ENCODE measurements at regions not wholly inside any gene's neighbourhood (a gene's known extent, or its start where the extent isn't known, plus 50 kb on each side); places are given as distances from the start of the nearest gene placed in this dataset.

DNA sequence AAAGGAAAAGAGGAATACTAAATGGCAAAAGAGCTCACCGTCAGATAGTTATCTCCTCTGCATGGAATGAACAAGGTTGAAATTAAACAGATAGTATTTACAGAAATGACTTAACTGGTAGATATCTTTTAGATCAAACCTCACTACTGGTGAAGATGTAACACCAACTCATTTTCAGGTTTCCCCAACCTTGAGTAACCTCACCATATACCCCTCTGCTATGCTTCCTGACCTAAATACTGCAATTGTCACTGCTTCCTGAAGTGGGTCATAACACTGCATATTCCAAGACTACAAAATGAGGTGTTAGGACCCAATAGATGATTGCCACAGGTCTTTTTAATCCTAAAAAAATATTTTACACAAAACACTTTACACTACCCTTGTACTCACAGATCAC lies 76.3 kb upstream of the PLEKHA5 start:
- DNase-seq (ENCODE audit: extremely low read depth, low read depth), result no peak
- TF ChIP-seq, protein P1, sequence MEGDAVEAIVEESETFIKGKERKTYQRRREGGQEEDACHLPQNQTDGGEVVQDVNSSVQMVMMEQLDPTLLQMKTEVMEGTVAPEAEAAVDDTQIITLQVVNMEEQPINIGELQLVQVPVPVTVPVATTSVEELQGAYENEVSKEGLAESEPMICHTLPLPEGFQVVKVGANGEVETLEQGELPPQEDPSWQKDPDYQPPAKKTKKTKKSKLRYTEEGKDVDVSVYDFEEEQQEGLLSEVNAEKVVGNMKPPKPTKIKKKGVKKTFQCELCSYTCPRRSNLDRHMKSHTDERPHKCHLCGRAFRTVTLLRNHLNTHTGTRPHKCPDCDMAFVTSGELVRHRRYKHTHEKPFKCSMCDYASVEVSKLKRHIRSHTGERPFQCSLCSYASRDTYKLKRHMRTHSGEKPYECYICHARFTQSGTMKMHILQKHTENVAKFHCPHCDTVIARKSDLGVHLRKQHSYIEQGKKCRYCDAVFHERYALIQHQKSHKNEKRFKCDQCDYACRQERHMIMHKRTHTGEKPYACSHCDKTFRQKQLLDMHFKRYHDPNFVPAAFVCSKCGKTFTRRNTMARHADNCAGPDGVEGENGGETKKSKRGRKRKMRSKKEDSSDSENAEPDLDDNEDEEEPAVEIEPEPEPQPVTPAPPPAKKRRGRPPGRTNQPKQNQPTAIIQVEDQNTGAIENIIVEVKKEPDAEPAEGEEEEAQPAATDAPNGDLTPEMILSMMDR (IDR thresholded peaks at IDR 0.05; ENCODE audit: low read depth, low read length, missing control alignments), result no peak

DNA sequence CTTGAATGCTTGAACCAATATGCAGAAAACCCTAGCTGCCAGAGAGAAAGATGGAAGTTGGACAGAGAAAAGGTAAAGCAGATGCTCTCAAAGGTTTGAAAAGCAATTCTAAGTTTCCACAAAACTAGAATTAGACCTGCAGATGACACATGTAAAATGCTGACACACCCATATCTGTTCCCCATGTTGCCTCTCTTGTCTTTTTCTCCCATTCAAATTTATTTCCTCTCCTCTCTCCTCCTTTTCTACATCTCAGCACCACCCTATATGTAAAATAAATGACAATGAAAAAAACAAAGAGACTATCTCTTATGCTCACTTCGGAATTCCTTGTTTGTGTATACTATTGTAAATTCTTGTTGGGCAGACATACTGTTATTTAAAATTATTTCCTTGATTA lies 75.5 kb upstream of the PLEKHA5 start:
- no peak overlapping the region for H3K4me3 ChIP-seq (replicated peaks; ENCODE audit: low read depth, low read length)
- TF ChIP-seq, protein P1 (IDR thresholded peaks at IDR 0.05; ENCODE audit: low read depth, low read length, missing control alignments), result no peak
- no peak for DNase-seq (ENCODE audit: extremely low read depth, low read depth)

More for the DNA sequence above, 76.3 kb upstream of the PLEKHA5 start:
- H3K4me3 ChIP-seq (replicated peaks; ENCODE audit: low read depth, low read length), result no peak overlapping the region

DNA sequence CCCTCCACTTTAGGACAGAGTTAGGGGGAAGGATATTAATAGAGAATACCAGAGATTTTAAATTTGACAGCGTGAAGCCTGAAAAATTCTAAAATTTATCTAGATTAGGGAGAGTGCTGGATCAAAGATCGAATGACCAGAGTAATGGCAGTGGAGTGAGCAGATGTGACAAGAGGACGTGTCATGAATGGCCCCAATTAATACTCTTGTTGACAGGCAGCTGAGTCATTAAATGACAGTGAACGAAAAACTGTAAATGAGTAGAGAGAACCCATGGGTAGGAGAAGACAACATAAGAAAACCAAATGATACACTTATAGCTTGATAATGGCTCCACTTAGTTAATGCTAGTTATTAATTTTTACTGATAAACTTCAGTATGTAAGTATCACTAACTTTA lies 73.9 kb upstream of the PLEKHA5 start:
- TF ChIP-seq, protein P1 (IDR thresholded peaks at IDR 0.05; ENCODE audit: low read depth, low read length, missing control alignments), result no peak
- no peak overlapping the region for H3K4me3 ChIP-seq (replicated peaks; ENCODE audit: low read depth, low read length)
- DNase-seq (ENCODE audit: extremely low read depth, low read depth), result no peak

DNA sequence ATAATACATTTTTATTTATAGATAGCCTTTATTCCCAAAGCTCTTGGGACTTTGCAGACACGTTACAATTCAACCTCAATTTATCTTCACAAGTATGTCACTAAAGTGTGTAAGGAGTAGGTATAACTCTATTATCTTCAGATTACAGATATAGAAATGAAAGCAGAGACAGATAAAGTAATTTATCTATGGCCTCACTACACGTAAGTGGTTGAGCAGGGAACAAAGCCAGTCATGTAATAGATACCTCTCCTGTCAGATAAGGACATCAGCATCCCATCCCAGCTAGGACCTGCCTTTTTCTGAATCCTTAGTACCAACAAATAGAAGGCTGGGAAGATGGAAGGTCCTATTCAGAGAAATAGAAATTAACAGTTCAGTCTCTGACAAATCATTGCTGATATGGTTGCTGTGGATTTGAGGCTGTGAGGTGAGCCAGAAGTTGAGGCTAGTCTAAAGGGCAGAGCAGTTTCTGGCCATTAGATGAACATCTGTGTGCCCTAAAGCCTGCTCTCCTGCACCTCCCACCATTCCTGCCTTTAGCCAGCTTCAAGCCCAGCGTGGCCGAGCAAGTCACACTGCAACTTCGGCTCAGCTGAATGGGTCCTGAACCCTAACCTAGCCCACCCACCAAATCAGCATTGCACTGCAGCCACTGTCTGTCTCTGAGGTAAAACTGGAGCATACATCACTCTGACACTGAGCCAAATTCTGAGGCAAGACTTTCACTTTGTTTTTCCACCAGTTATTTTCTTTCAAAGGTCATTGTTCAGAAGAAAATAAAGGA lies 71.1 kb upstream of the PLEKHA5 start:
- no peak for DNase-seq (ENCODE audit: extremely low read depth, low read depth)
- TF ChIP-seq, protein P1 (IDR thresholded peaks at IDR 0.05; ENCODE audit: low read depth, low read length, missing control alignments), result no peak

DNA sequence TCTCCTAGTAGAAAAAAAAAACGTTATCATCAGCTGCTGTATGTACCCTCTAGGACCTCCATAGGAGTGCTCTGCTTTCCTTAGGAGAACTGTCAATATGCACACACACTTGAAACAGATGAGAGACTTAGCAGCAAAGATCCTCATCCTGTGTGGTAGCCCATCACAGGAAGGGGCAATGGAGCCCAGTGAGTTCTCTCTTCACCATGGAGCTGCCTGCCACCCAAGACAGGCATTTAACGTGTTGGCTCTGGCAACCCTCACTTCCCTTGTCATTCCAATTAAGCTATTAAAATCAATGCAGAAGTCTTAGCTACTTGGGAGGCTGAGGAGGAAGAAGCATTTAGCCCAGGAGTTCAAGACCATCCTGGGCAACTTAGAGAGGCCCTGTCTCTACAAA lies 64.8 kb upstream of the PLEKHA5 start:
- TF ChIP-seq, protein P1 (IDR thresholded peaks at IDR 0.05; ENCODE audit: low read depth, low read length, missing control alignments), result no peak
- no peak for DNase-seq (ENCODE audit: extremely low read depth, low read depth)
- no peak overlapping the region for H3K4me3 ChIP-seq (replicated peaks; ENCODE audit: low read depth, low read length)

More for the DNA sequence above, 71.1 kb upstream of the PLEKHA5 start:
- H3K4me3 ChIP-seq (replicated peaks; ENCODE audit: low read depth, low read length), result no peak overlapping the region

DNA sequence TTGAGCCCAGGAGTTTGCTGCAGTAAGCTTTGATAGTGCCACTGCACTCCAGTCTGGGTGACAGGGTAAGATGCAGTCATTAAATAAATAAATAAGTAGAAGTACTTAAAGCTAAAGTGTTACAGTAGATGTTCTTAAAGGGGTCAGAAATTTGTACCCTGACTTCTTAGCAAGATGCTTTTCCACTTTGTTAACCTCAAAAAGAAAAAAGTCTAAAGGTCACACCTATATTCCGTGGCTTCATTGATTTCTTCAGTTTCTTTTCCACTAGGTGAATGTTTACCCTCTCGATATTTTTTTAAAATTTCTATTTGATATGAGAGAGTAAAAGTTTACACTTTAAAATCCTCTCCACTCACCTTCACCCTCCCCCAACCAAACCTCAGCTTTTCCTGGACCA lies 64.3 kb upstream of the PLEKHA5 start:
- DNase-seq (ENCODE audit: extremely low read depth, low read depth), result no peak
- TF ChIP-seq, protein P1 (IDR thresholded peaks at IDR 0.05; ENCODE audit: low read depth, low read length, missing control alignments), result no peak

More for the DNA sequence above, 64.3 kb upstream of the PLEKHA5 start:
- no peak overlapping the region for H3K4me3 ChIP-seq (replicated peaks; ENCODE audit: low read depth, low read length)

Data from HFF-Myc (cell line).